ENCODE measurements at regions not wholly inside any gene's neighbourhood (a gene's known extent, or its start where the extent isn't known, plus 50 kb on each side); places are given as distances from the start of the nearest gene placed in this dataset.

DNA sequence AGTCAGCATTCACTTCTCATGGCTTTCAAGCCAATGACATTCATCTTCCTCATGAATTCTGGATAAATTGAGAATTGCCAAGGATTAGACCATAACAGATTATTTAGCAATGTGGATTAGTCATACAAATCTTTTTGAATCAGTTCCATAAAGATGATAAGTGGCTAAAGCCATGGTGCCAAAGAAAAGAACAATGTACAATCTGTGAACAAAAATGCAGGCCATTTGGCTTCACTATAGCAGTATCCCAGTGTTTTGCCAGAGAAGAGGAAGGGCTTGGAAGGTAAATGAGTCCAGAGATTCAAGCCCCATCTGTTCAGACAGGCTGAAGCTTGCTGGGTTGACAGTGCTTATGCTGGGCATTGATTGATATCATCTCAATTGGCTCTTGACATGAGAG is 376.4 kb upstream of the LRRC7 start:
- no peaks in the 10 kb centered on the region for H3K27me3 ChIP-seq
- H3K9me3 ChIP-seq: no peaks in the 10 kb centered on the region
- intact Hi-C loops (cut with DNase I; ENCODE audit: low total_unique reads): no loop called here
- TF ChIP-seq, protein P1, sequence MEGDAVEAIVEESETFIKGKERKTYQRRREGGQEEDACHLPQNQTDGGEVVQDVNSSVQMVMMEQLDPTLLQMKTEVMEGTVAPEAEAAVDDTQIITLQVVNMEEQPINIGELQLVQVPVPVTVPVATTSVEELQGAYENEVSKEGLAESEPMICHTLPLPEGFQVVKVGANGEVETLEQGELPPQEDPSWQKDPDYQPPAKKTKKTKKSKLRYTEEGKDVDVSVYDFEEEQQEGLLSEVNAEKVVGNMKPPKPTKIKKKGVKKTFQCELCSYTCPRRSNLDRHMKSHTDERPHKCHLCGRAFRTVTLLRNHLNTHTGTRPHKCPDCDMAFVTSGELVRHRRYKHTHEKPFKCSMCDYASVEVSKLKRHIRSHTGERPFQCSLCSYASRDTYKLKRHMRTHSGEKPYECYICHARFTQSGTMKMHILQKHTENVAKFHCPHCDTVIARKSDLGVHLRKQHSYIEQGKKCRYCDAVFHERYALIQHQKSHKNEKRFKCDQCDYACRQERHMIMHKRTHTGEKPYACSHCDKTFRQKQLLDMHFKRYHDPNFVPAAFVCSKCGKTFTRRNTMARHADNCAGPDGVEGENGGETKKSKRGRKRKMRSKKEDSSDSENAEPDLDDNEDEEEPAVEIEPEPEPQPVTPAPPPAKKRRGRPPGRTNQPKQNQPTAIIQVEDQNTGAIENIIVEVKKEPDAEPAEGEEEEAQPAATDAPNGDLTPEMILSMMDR (IDR thresholded peaks at IDR 0.05): no peak
- no peak for TF ChIP-seq POLR2A (IDR thresholded peaks at IDR 0.05)
- H3K4me1 ChIP-seq: no peaks in the 10 kb centered on the region
- H3K4me3 ChIP-seq: no peak overlapping the region
- DNase-seq: no peak
- H3K36me3 ChIP-seq (ENCODE audit: low read depth, missing control alignments): no peaks in the 10 kb centered on the region
- no peak overlapping the region for H3K27ac ChIP-seq

DNA sequence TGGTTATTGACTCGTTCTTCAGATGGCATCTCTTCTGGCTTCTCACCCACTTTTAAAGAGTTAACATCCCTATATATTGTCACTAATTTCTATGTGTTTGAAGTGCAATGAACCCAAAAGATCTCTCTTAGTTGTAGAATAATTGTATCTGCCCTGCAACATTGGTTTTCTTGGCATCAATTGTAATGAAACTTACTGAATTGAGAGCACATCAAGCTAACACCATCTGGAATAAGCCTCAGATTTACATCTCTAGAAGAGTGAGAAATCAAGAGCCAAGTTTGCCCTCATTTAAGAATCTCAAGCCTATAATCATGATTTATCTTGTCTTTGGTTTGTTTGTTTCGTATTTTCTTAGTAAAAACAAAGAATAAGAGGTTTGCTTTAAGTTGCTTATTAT is 372.6 kb upstream of the LRRC7 start:
- 76 to 82% methylated on average over 2 of the region's 2 CpGs for WGBS, 2 donors
- DNase-seq: no peak
- Histone ChIP-seq H3K36me3 (ENCODE audit: low read depth, missing control alignments) (no peaks in the 10 kb centered on the region), H3K9me3 (no peaks in the 10 kb centered on the region), H3K4me3 (no peak overlapping the region), H3K27ac (no peak overlapping the region), H3K27me3 (no peaks in the 10 kb centered on the region), H3K4me1 (no peaks in the 10 kb centered on the region)
- intact Hi-C loops (cut with DNase I; ENCODE audit: low total_unique reads): no loop called here
- TF ChIP-seq, protein P1 (IDR thresholded peaks at IDR 0.05): no peak

DNA sequence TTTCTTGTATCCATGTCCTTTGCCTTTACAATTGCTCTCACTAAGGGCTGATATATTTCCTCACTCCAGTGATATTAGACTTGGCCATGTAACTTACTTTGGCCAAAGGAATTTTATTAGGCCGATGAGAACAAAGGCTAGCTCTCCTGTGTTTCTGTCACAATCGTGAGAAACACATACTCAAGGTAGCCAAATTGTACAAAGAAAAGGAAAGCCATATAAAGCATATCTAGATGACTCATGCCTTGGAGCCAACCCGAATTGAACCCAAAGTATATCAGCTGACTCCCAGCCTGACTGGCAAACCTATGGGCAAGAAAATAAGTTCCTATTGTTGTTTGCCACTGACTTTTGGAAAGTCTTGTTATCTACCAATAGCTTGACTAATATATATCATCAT is 371.7 kb upstream of the LRRC7 start:
- Histone ChIP-seq H3K9me3 (no peaks in the 10 kb centered on the region), H3K27ac (no peak overlapping the region), H3K27me3 (no peaks in the 10 kb centered on the region), H3K36me3 (ENCODE audit: low read depth, missing control alignments) (no peaks in the 10 kb centered on the region), H3K4me3 (no peak overlapping the region), H3K4me1 (no peaks in the 10 kb centered on the region)
- DNase-seq: no peak
- 79 to 80% methylated on average over 3 of the region's 3 CpGs for WGBS, 2 donors
- TF ChIP-seq, protein P1 (IDR thresholded peaks at IDR 0.05): no peak
- TF ChIP-seq POLR2A (IDR thresholded peaks at IDR 0.05): no peak
- intact Hi-C loops (cut with DNase I; ENCODE audit: low total_unique reads): no loop called here

DNA sequence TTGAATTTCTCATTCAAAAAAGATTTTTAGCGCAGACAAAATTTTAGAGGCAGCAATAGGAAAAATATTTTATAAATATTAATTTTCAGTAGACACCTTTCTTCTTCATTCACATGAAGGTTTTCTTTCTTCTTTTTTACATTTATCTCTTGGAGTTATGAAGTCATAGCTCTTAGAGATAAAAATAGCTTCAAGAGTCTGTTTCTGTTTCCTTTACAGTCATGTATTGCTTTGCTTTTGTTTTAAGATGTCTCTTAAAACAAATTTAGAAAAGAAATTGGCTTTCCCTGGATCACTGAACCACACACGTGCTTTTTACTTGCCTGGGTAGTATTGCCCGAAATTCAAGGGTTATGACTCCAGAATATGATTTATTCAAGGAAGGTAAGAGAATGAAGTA is 369.9 kb upstream of the LRRC7 start:
- Histone ChIP-seq H3K4me3 (no peak overlapping the region), H3K27ac (no peak overlapping the region), H3K4me1 (no peaks in the 10 kb centered on the region), H3K27me3 (no peaks in the 10 kb centered on the region), H3K36me3 (ENCODE audit: low read depth, missing control alignments) (no peaks in the 10 kb centered on the region), H3K9me3 (no peaks in the 10 kb centered on the region)
- intact Hi-C loops (cut with DNase I; ENCODE audit: low total_unique reads): no loop called here
- no peak for TF ChIP-seq POLR2A (IDR thresholded peaks at IDR 0.05)
- TF ChIP-seq, protein P1 (IDR thresholded peaks at IDR 0.05): no peak
- no peak for DNase-seq
- 76 to 82% methylated on average over 3 of the region's 3 CpGs for WGBS, 2 donors

DNA sequence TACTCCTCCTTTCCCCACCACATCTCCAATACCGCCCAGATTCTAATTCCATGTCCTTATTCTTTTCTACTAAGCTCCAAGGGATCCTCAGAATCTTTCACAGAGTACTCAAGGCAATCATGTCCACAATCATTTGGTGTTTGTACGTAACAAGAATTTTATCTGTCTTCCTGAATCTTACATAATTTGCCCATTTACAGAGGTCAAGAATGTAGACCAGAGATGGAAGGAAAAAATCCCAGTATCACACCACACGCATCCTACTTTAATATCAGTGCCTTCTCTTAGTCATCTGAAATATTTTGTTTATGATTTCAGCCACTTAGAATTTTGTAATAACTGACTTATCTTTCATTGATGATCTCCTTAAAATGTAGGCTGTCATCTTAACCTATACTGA is 366.0 kb upstream of the LRRC7 start:
- DNase-seq: no peak
- Histone ChIP-seq H3K4me1 (no peaks in the 10 kb centered on the region), H3K9me3 (no peaks in the 10 kb centered on the region), H3K27me3 (no peaks in the 10 kb centered on the region), H3K36me3 (ENCODE audit: low read depth, missing control alignments) (no peaks in the 10 kb centered on the region), H3K27ac (no peak overlapping the region), H3K4me3 (no peak overlapping the region)
- WGBS, 2 donors: 82 to 86% methylated on average over 3 of the region's 3 CpGs
- intact Hi-C loops (cut with DNase I; ENCODE audit: low total_unique reads): no loop called here
- TF ChIP-seq, protein P1 (IDR thresholded peaks at IDR 0.05): no peak
- no peak for TF ChIP-seq POLR2A (IDR thresholded peaks at IDR 0.05)
